ENCODE measurements at regions not wholly inside any gene's neighbourhood (a gene's known extent, or its start where the extent isn't known, plus 50 kb on each side); places are given as distances from the start of the nearest gene placed in this dataset.
A peak's percentile ranks its signal among the peaks of the same experiment; 100 is the strongest.
"Not testable (repeated sequence)": the region's sequence is repeated elsewhere in the genome, so short reads cannot be mapped to it uniquely, and the experiment has no call there.

GRCh38 chr17:63173903-63174302 lies 207.9 kb downstream of the TANC2 start:
- DNase-seq (ENCODE audit: low read depth), result no peak

- no peak for DNase-seq (ENCODE audit: low read depth)
These were observed 212.5 kb downstream of the TANC2 start for GRCh38 chr17:63178530-63178929.

- no peak for DNase-seq (ENCODE audit: low read depth)
These were observed 215.8 kb downstream of the TANC2 start for GRCh38 chr17:63181856-63182255.

GRCh38 chr17:63185420-63185819 lies 219.4 kb downstream of the TANC2 start:
- DNase-seq (ENCODE audit: low read depth), result no peak

- DNase-seq (ENCODE audit: low read depth), result peak; percentile 54
These were observed 223.0 kb downstream of the TANC2 start for GRCh38 chr17:63189082-63189481.

GRCh38 chr17:63189930-63190329 lies 223.9 kb downstream of the TANC2 start:
- peak; percentile 36 for DNase-seq (ENCODE audit: low read depth)

- DNase-seq (ENCODE audit: low read depth), result no peak
These were observed 224.9 kb downstream of the TANC2 start for GRCh38 chr17:63190821-63191370.

GRCh38 chr17:63191610-63192009 lies 225.6 kb downstream of the TANC2 start:
- no peak for DNase-seq (ENCODE audit: low read depth)

- no peak for DNase-seq (ENCODE audit: low read depth)
These were observed 227.8 kb downstream of the TANC2 start for GRCh38 chr17:63193827-63194226.

- no peak for DNase-seq (ENCODE audit: low read depth)
These were observed 230.8 kb downstream of the TANC2 start for GRCh38 chr17:63196772-63197335.

- no peak for DNase-seq (ENCODE audit: low read depth)
These were observed 237.6 kb downstream of the TANC2 start for GRCh38 chr17:63203652-63204051.

- no peak for DNase-seq (ENCODE audit: low read depth)
These were observed 224.2 kb downstream of the CYB561 start for GRCh38 chr17:63221939-63222338.

- DNase-seq (ENCODE audit: low read depth), result peak; percentile 16
These were observed 223.5 kb downstream of the CYB561 start for GRCh38 chr17:63222655-63223054.

GRCh38 chr17:63223212-63223911 lies 222.7 kb downstream of the CYB561 start:
- no peak for DNase-seq (ENCODE audit: low read depth)

GRCh38 chr17:63224644-63225043 lies 221.5 kb downstream of the CYB561 start:
- DNase-seq (ENCODE audit: low read depth), result no peak

- DNase-seq (ENCODE audit: low read depth), result not testable (repeated sequence)
These were observed 219.4 kb downstream of the CYB561 start for GRCh38 chr17:63226720-63227119.

GRCh38 chr17:63231015-63231620 lies 215.0 kb downstream of the CYB561 start:
- not testable (repeated sequence) for DNase-seq (ENCODE audit: low read depth)

- no peak for DNase-seq (ENCODE audit: low read depth)
These were observed 213.4 kb downstream of the CYB561 start for GRCh38 chr17:63232565-63233310.

GRCh38 chr17:63240106-63240505 lies 206.0 kb downstream of the CYB561 start:
- DNase-seq (ENCODE audit: low read depth), result peak; percentile 17

- no peak for DNase-seq (ENCODE audit: low read depth)
These were observed 199.8 kb downstream of the CYB561 start for GRCh38 chr17:63246344-63246743.

GRCh38 chr17:63247706-63248105 lies 198.4 kb downstream of the CYB561 start:
- DNase-seq (ENCODE audit: low read depth), result no peak

All from RPMI7951 (cell line).